ENCODE measurements at regions not wholly inside any gene's neighbourhood (a gene's known extent, or its start where the extent isn't known, plus 50 kb on each side); places are given as distances from the start of the nearest gene placed in this dataset.

DNA sequence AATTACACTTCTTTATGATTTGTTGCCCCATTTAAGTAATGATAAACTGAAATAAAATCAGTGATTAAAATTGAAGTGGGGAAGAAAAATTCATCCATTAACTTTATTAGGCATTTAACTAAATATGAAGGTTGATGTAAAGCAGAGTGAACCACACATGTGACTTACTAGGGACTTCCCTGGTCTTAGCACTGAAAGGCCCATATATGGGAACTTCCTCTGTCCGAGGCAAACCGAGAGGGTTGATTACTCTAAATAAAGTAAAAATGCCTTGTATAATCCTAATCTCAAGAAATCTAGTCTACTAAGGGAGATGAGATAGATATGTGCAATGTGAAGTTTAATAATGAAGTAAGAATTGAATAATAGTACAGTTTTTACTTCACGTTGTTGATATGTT is 403.9 kb upstream of the RPS6KA3 start:
- Histone ChIP-seq H3K4me3 (ENCODE audit: low read depth, low read length) (no peak overlapping the region), H3K36me3 (no peaks in the 10 kb centered on the region), H3K9me3 (no peaks in the 10 kb centered on the region), H3K4me1 (no peaks in the 10 kb centered on the region), H3K27me3 (no peaks in the 10 kb centered on the region)
- TF ChIP-seq, protein P1, sequence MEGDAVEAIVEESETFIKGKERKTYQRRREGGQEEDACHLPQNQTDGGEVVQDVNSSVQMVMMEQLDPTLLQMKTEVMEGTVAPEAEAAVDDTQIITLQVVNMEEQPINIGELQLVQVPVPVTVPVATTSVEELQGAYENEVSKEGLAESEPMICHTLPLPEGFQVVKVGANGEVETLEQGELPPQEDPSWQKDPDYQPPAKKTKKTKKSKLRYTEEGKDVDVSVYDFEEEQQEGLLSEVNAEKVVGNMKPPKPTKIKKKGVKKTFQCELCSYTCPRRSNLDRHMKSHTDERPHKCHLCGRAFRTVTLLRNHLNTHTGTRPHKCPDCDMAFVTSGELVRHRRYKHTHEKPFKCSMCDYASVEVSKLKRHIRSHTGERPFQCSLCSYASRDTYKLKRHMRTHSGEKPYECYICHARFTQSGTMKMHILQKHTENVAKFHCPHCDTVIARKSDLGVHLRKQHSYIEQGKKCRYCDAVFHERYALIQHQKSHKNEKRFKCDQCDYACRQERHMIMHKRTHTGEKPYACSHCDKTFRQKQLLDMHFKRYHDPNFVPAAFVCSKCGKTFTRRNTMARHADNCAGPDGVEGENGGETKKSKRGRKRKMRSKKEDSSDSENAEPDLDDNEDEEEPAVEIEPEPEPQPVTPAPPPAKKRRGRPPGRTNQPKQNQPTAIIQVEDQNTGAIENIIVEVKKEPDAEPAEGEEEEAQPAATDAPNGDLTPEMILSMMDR (IDR thresholded peaks at IDR 0.05; ENCODE audit: low read depth, low read length): no peak
- no peak for DNase-seq

DNA sequence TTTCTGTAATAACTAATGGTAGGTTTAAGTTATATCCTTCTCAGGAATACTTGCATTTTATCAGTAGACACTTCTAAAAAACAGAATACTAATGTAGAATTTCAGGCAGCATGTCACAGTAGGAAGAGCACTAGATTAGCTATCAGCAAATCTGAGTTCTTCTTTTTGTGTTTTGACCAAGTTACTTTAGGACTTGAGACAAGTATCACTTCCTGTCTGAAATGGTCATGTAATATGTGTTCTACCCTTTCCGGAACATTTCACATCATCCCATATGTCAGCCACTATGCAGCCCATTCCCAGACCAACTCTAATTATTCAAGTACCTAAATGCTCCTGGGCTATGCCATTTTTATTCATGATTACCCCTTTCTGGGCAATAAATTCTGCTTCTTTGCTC is 401.8 kb upstream of the RPS6KA3 start:
- no peaks in the 10 kb centered on the region for H3K9me3 ChIP-seq
- no peak for DNase-seq
- H3K27me3 ChIP-seq: no peaks in the 10 kb centered on the region

DNA sequence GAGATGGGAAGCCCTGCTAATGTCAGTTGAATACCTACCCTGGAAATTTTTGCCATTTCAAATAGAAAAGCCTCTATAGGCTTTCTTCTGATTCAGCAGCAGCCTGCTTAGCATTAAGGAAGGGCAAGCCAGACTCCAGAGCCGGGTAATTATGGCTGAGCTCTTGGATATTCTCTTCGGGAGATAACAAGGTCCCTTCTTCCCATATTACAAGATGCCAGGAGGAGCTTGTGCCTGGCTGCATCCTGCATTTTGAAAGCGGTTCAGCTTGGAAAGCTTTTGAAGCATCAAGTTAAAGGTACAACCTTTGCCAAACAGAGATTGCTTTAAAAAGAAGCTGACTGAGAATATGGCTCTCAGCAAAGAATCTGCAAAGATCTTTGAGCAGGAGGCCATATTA is 399.6 kb upstream of the RPS6KA3 start:
- no peaks in the 10 kb centered on the region for H3K9me3 ChIP-seq
- no peak overlapping the region for H3K4me3 ChIP-seq (ENCODE audit: low read depth, low read length)
- TF ChIP-seq, protein P1 (IDR thresholded peaks at IDR 0.05; ENCODE audit: low read depth, low read length): no peak
- H3K4me1 ChIP-seq: no peaks in the 10 kb centered on the region
- no peak for DNase-seq
- H3K27me3 ChIP-seq: no peaks in the 10 kb centered on the region
- H3K36me3 ChIP-seq: no peaks in the 10 kb centered on the region

More for the DNA sequence above, 401.8 kb upstream of the RPS6KA3 start:
- Histone ChIP-seq H3K4me1 (no peaks in the 10 kb centered on the region), H3K36me3 (no peaks in the 10 kb centered on the region), H3K4me3 (ENCODE audit: low read depth, low read length) (no peak overlapping the region)
- TF ChIP-seq, protein P1 (IDR thresholded peaks at IDR 0.05; ENCODE audit: low read depth, low read length): no peak

DNA sequence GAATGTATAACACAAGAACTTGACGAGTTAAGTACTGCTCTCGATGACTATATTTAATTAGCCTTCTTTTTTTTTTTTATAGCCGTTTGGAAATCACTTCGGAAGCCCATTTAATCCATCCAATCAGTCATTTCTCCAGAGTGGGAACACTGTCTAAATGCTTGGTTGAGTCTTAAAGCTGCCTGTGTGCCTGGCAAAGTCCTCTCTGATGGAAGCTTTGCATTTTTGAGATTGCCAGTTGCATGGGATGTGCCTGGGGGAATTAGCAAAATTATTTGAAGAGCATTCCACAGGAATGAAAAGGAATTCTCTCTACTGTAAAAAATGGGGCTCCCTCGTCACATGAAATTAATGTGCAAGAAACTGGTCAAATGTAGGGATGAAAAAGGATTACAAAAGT is 398.8 kb upstream of the RPS6KA3 start:
- H3K9me3 ChIP-seq: no peaks in the 10 kb centered on the region
- no peaks in the 10 kb centered on the region for H3K36me3 ChIP-seq
- no peaks in the 10 kb centered on the region for H3K27me3 ChIP-seq
- H3K4me1 ChIP-seq: no peaks in the 10 kb centered on the region
- TF ChIP-seq, protein P1 (IDR thresholded peaks at IDR 0.05; ENCODE audit: low read depth, low read length): no peak
- no peak for DNase-seq
- no peak overlapping the region for H3K4me3 ChIP-seq (ENCODE audit: low read depth, low read length)

DNA sequence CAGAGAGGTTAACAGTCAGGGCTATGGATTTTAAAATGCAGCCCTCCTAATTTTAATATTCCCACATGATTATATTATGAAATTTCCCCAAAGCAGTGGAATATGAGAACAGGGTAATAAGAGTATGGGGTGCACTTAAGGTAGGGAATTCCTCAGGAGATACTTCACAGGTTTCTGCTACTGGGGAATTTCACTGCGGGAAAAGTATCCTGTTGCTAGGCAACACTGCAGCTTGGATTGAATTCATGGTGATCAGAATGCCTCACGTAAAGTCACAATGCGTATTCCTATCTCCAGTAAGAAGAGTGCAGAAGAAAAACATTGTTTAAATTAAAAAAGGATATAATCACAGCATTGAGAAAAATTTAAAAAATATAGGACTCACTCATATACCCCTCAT is 398.1 kb upstream of the RPS6KA3 start:
- TF ChIP-seq, protein P1 (IDR thresholded peaks at IDR 0.05; ENCODE audit: low read depth, low read length): no peak
- no peaks in the 10 kb centered on the region for H3K9me3 ChIP-seq
- no peaks in the 10 kb centered on the region for H3K27me3 ChIP-seq
- no peak for DNase-seq
- no peaks in the 10 kb centered on the region for H3K4me1 ChIP-seq
- H3K36me3 ChIP-seq: no peaks in the 10 kb centered on the region
- H3K4me3 ChIP-seq (ENCODE audit: low read depth, low read length): no peak overlapping the region

DNA sequence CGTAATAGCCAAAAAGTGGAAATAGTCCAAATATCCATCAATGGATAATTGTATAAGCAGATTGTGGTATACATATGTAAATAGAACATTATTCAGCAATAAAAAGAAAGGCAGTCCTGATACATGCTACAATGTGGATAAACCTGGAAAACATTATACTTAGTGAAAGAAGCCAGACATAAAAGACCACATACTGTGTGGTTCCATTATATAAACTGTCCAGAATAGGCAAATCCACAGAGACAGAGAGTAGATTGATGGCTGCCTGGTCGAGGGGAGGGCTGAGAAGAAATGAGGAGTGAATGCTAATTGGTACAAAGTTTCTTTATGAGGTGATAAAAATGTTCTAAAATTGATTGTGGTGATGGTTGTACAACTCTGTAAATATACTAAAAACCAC is 397.4 kb upstream of the RPS6KA3 start:
- Histone ChIP-seq H3K4me1 (no peaks in the 10 kb centered on the region), H3K36me3 (no peaks in the 10 kb centered on the region), H3K27me3 (no peaks in the 10 kb centered on the region), H3K4me3 (ENCODE audit: low read depth, low read length) (no peak overlapping the region), H3K9me3 (no peaks in the 10 kb centered on the region)
- no peak for DNase-seq
- TF ChIP-seq, protein P1 (IDR thresholded peaks at IDR 0.05; ENCODE audit: low read depth, low read length): no peak
